WTC11 (cell line): ENCODE measurements at regions not wholly inside any gene's neighbourhood (a gene's known extent, or its start where the extent isn't known, plus 50 kb on each side); places are given as distances from the start of the nearest gene placed in this dataset.

Source experiments
- ATAC-seq: fragments of 200-7000 bp; cut with Tn5 transposase; 2 replicates; pipeline ENCODE4 v1.10.0; 2021; ENCODE audit warnings: mild to moderate bottlenecking, moderate library complexity
- CTCF ChIA-PET: fragments of 300-600 bp; sonication (Branson Sonifier 250); formaldehyde crosslinking; loops from one replicate; lab custom pipeline; 2021; ENCODE audit warnings: antibody characterized with exemption; lab: Charles Lee
- POLR2A ChIA-PET: fragments of 350-600 bp; sonication (Branson Sonifier 250); formaldehyde crosslinking; loops from one replicate; lab custom pipeline; 2021; ENCODE audit warnings: antibody characterized with exemption; lab: Charles Lee
- DNase-seq: peaks from one replicate; pipeline ENCODE4 v3.0.0; 2021; ENCODE audit warnings: low spot score
- H3K27ac Mint-ChIP-seq: 2 replicates; pipeline ENCODE4 v1.8.0; 2021; ENCODE audit warnings: mixed read lengths
- H3K27me3 Mint-ChIP-seq: 2 replicates; pipeline ENCODE4 v1.8.0; 2021; ENCODE audit warnings: low read depth, mild to moderate bottlenecking, moderate library complexity, mixed read lengths
- H3K36me3 Mint-ChIP-seq: 2 replicates; pipeline ENCODE4 v1.8.0; 2021; ENCODE audit warnings: mixed read lengths
- H3K4me1 Mint-ChIP-seq: 2 replicates; pipeline ENCODE4 v1.8.0; 2022; ENCODE audit warnings: mixed read lengths
- H3K4me3 Mint-ChIP-seq: 2 replicates; pipeline ENCODE4 v1.8.0; 2021; ENCODE audit warnings: mild to moderate bottlenecking, moderate library complexity, mixed read lengths
- H3K9me3 Mint-ChIP-seq: 2 replicates; pipeline ENCODE4 v1.8.0; 2021; ENCODE audit warnings: mixed read lengths
- ATF1 ChIP-seq: sonication (generic); formaldehyde crosslinking; IDR thresholded peaks from 2 replicates; pipeline ENCODE4 v1.8.1; 2023; ENCODE audit warnings: mild to moderate bottlenecking, moderate library complexity, missing genetic modification reagents
- FOXJ3 ChIP-seq: sonication (generic); formaldehyde crosslinking; IDR thresholded peaks from 2 replicates; pipeline ENCODE4 v1.9.0; 2021; ENCODE audit warnings: missing genetic modification reagents, mild to moderate bottlenecking, borderline replicate concordance
- FOXP1 ChIP-seq: sonication (generic); formaldehyde crosslinking; IDR thresholded peaks from 2 replicates; pipeline ENCODE4 v1.8.0; 2022; ENCODE audit warnings: missing genetic modification reagents, mild to moderate bottlenecking, moderate library complexity, borderline replicate concordance
- GABPB1 ChIP-seq: sonication (generic); formaldehyde crosslinking; IDR thresholded peaks from 2 replicates; pipeline ENCODE4 v1.8.1; 2023; ENCODE audit warnings: mild to moderate bottlenecking, missing genetic modification reagents
- GRHL2 ChIP-seq: fragments of 250-450 bp; sonication (Bioruptor Pico); IDR thresholded peaks from 2 replicates; pipeline ENCODE4 v1.8.0; 2022; ENCODE audit warnings: mild to moderate bottlenecking, moderate library complexity; ENCODE audit not compliant: insufficient replicate concordance, severe bottlenecking
- JAZF1 ChIP-seq: fragments of 250-450 bp; sonication (Bioruptor Pico); IDR thresholded peaks from 2 replicates; pipeline ENCODE4 v1.9.0; 2021; ENCODE audit warnings: moderate library complexity, mild to moderate bottlenecking, inconsistent platforms
- JUN ChIP-seq: sonication (generic); formaldehyde crosslinking; IDR thresholded peaks from 2 replicates; pipeline ENCODE4 v1.8.0; 2023; ENCODE audit warnings: mild to moderate bottlenecking, missing genetic modification reagents
- MYBL2 ChIP-seq: sonication (generic); formaldehyde crosslinking; IDR thresholded peaks from 2 replicates; pipeline ENCODE4 v1.8.1; 2023; ENCODE audit warnings: mild to moderate bottlenecking, moderate library complexity, missing genetic modification reagents
- NFE2L1 ChIP-seq: sonication (generic); formaldehyde crosslinking; IDR thresholded peaks from 2 replicates; pipeline ENCODE4 v1.8.1; 2023; ENCODE audit warnings: missing genetic modification reagents
- SOX15 ChIP-seq: fragments of 250-450 bp; sonication (Bioruptor Pico); IDR thresholded peaks from 2 replicates; pipeline ENCODE4 v1.9.0; 2021; ENCODE audit warnings: mild to moderate bottlenecking
- TCF7 ChIP-seq: sonication (generic); formaldehyde crosslinking; IDR thresholded peaks from 2 replicates; pipeline ENCODE4 v1.8.0; 2022; ENCODE audit warnings: mild to moderate bottlenecking, low read depth, missing genetic modification reagents, moderate library complexity
- TP53 ChIP-seq: sonication (generic); formaldehyde crosslinking; IDR thresholded peaks from 2 replicates; pipeline ENCODE4 v1.8.1; 2023; ENCODE audit warnings: mild to moderate bottlenecking, missing genetic modification reagents
- ZNF219 ChIP-seq: sonication (generic); formaldehyde crosslinking; IDR thresholded peaks from 2 replicates; pipeline ENCODE4 v1.8.0; 2023; ENCODE audit warnings: missing genetic modification reagents, mild to moderate bottlenecking, borderline replicate concordance
- ZNF317 ChIP-seq: sonication (generic); formaldehyde crosslinking; IDR thresholded peaks from 2 replicates; pipeline ENCODE4 v1.8.1; 2023; ENCODE audit warnings: low read depth, mild to moderate bottlenecking, moderate library complexity, missing genetic modification reagents, borderline replicate concordance
- ZNF416 ChIP-seq: fragments of 250-450 bp; sonication (Bioruptor Pico); IDR thresholded peaks from 2 replicates; pipeline ENCODE4 v1.9.0; 2021; ENCODE audit warnings: mild to moderate bottlenecking, inconsistent platforms
- ZNF671 ChIP-seq: fragments of 250-450 bp; sonication (Bioruptor Pico); IDR thresholded peaks from 2 replicates; pipeline ENCODE4 v1.8.0; 2021; ENCODE audit warnings: mild to moderate bottlenecking
- TF ChIP-seq, protein P1 (sequence below): sonication (generic); formaldehyde crosslinking; IDR thresholded peaks from 2 replicates; pipeline ENCODE4 v1.8.0; 2022; ENCODE audit warnings: mild to moderate bottlenecking, missing genetic modification reagents
- TF ChIP-seq, protein P2 (sequence below): sonication (generic); formaldehyde crosslinking; IDR thresholded peaks from 2 replicates; pipeline ENCODE4 v1.8.0; 2023; ENCODE audit warnings: missing genetic modification reagents, mild to moderate bottlenecking, borderline replicate concordance
- TF ChIP-seq, protein P3 (sequence below): sonication (generic); formaldehyde crosslinking; IDR thresholded peaks from 2 replicates; pipeline ENCODE4 v1.8.1; 2023; ENCODE audit warnings: mild to moderate bottlenecking, moderate library complexity, missing genetic modification reagents
- TF ChIP-seq, protein P4 (sequence below): fragments of 250-450 bp; sonication (Bioruptor Pico); IDR thresholded peaks from 2 replicates; pipeline ENCODE4 v1.8.0; 2021; ENCODE audit warnings: mild to moderate bottlenecking
- TF ChIP-seq, protein P5 (sequence below): sonication (generic); formaldehyde crosslinking; IDR thresholded peaks from 2 replicates; pipeline ENCODE4 v1.8.1; 2023; ENCODE audit warnings: mild to moderate bottlenecking, missing genetic modification reagents
- TF ChIP-seq, protein P6 (sequence below): sonication (generic); formaldehyde crosslinking; IDR thresholded peaks from 2 replicates; pipeline ENCODE4 v1.8.1; 2022; ENCODE audit warnings: mild to moderate bottlenecking, missing genetic modification reagents, moderate library complexity, borderline replicate concordance

DNA sequence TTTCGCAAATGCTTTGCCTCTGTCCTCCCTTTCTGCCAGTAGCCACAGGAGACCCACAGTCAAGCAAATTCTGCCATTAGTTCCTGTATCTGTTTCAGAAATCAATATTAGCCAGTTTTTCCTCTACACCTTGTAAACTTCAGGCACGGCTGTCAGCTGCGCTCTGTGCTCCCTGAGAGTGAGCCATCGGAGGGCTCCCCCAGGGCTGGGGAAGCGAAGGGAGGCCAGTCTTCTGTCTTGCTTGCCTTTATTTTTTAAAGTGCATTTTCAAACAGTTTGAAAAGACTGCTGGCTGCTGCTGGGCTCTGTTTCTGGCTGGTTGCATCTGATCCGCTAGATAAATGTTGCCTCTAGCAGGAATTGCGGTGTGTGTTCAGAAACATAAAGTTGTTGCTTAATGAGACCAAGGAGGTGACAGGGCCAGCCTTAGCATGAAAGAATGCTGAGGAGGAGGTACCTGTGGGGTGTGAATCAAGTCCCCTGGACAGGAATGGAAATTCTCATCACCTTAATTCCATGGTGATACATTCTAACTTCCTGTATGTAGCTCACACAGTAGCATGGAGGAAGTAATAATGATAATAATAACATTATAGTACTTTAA, 421.7 kb upstream of the KIF2A start (continued):
- TF ChIP-seq GABPB1 (CRISPR knock-in tag) (no peak), NFE2L1 (CRISPR knock-in tag) (no peak)
- TF ChIP-seq, protein P1, sequence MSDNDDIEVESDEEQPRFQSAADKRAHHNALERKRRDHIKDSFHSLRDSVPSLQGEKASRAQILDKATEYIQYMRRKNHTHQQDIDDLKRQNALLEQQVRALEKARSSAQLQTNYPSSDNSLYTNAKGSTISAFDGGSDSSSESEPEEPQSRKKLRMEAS (CRISPR knock-in tag) = no peak

DNA sequence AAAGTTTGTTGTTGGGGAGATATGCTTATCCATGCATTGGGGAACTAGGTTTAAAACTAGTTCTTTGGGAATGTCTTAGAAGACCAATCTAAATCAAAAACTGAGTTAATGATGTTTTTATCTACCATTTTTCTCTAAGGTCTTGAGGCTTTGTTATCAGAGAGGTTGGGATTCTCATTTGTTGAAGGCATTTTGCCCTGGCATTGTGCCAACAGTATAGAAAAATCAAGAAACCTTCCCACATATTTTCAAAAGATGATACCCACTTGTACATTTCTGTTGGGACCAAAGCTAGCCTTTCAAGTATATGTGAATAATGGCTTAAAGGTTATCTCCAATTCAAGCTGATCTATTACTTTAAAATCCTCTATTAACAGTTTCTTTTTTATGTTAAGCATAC, 419.8 kb upstream of the KIF2A start:
- peaks cover 6% of the 10 kb centered on the region for H3K36me3 Mint-ChIP-seq
- no peaks in the 10 kb centered on the region; the same call in 1 of the 2 replicates for H3K27me3 Mint-ChIP-seq
- DNase-seq = no peak
- no peak overlapping the region for H3K4me3 Mint-ChIP-seq
- TF ChIP-seq, protein P2, sequence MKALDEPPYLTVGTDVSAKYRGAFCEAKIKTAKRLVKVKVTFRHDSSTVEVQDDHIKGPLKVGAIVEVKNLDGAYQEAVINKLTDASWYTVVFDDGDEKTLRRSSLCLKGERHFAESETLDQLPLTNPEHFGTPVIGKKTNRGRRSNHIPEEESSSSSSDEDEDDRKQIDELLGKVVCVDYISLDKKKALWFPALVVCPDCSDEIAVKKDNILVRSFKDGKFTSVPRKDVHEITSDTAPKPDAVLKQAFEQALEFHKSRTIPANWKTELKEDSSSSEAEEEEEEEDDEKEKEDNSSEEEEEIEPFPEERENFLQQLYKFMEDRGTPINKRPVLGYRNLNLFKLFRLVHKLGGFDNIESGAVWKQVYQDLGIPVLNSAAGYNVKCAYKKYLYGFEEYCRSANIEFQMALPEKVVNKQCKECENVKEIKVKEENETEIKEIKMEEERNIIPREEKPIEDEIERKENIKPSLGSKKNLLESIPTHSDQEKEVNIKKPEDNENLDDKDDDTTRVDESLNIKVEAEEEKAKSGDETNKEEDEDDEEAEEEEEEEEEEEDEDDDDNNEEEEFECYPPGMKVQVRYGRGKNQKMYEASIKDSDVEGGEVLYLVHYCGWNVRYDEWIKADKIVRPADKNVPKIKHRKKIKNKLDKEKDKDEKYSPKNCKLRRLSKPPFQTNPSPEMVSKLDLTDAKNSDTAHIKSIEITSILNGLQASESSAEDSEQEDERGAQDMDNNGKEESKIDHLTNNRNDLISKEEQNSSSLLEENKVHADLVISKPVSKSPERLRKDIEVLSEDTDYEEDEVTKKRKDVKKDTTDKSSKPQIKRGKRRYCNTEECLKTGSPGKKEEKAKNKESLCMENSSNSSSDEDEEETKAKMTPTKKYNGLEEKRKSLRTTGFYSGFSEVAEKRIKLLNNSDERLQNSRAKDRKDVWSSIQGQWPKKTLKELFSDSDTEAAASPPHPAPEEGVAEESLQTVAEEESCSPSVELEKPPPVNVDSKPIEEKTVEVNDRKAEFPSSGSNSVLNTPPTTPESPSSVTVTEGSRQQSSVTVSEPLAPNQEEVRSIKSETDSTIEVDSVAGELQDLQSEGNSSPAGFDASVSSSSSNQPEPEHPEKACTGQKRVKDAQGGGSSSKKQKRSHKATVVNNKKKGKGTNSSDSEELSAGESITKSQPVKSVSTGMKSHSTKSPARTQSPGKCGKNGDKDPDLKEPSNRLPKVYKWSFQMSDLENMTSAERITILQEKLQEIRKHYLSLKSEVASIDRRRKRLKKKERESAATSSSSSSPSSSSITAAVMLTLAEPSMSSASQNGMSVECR (CRISPR knock-in tag) = no peak
- no peak for TF ChIP-seq GRHL2 (CRISPR knock-in tag)
- TF ChIP-seq, protein P3, sequence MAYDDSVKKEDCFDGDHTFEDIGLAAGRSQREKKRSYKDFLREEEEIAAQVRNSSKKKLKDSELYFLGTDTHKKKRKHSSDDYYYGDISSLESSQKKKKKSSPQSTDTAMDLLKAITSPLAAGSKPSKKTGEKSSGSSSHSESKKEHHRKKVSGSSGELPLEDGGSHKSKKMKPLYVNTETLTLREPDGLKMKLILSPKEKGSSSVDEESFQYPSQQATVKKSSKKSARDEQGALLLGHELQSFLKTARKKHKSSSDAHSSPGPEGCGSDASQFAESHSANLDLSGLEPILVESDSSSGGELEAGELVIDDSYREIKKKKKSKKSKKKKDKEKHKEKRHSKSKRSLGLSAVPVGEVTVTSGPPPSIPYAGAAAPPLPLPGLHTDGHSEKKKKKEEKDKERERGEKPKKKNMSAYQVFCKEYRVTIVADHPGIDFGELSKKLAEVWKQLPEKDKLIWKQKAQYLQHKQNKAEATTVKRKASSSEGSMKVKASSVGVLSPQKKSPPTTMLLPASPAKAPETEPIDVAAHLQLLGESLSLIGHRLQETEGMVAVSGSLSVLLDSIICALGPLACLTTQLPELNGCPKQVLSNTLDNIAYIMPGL = no peak
- no peak for TF ChIP-seq TP53
- TF ChIP-seq TCF7 (CRISPR knock-in tag) = no peak
- ChIA-PET CTCF (no interaction called here), POLR2A (no interaction called here)
- H3K4me1 Mint-ChIP-seq = peaks cover 8% of the 10 kb centered on the region
- peaks cover 14% of the 10 kb centered on the region for H3K9me3 Mint-ChIP-seq
- no peak for ATAC-seq
- H3K27ac Mint-ChIP-seq = no peak overlapping the region

DNA sequence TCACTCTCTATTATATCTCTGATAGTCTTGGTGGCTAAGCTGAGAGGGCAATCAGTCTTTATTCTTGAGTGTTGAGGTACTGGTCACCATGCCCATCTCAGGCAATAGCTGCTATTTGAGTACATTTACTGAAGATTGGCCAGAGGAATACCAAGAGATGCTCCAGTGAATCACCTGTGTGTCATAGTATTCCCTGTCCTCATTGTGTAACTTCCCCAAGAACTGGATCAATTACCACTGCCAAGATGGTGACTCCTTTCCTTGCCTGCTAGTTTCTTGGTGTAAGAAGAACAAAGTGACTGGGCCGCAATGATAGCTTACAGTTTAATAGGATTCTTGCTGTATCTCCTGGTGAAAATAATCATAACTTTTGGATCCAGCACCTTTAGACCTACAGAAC, 418.7 kb upstream of the KIF2A start:
- no peak overlapping the region for H3K27ac Mint-ChIP-seq
- ChIA-PET CTCF (no interaction called here), POLR2A (no interaction called here)
- no peak for ATAC-seq
- H3K4me1 Mint-ChIP-seq = peaks cover 4% of the 10 kb centered on the region
- H3K9me3 Mint-ChIP-seq = peaks cover 21% of the 10 kb centered on the region
- TF ChIP-seq ZNF671 (no peak), FOXP1 (CRISPR knock-in tag) (no peak), MYBL2 (no peak), ZNF416 (CRISPR knock-in tag) (no peak), ATF1 (no peak), ZNF317 (CRISPR knock-in tag) (no peak), ZNF219 (CRISPR knock-in tag) (no peak), SOX15 (CRISPR knock-in tag) (no peak), JUN (CRISPR knock-in tag) (no peak), FOXJ3 (no peak), JAZF1 (CRISPR knock-in tag) (no peak)
- TF ChIP-seq, protein P4, sequence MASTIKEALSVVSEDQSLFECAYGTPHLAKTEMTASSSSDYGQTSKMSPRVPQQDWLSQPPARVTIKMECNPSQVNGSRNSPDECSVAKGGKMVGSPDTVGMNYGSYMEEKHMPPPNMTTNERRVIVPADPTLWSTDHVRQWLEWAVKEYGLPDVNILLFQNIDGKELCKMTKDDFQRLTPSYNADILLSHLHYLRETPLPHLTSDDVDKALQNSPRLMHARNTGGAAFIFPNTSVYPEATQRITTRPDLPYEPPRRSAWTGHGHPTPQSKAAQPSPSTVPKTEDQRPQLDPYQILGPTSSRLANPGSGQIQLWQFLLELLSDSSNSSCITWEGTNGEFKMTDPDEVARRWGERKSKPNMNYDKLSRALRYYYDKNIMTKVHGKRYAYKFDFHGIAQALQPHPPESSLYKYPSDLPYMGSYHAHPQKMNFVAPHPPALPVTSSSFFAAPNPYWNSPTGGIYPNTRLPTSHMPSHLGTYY (CRISPR knock-in tag) = no peak
- TF ChIP-seq, protein P5, sequence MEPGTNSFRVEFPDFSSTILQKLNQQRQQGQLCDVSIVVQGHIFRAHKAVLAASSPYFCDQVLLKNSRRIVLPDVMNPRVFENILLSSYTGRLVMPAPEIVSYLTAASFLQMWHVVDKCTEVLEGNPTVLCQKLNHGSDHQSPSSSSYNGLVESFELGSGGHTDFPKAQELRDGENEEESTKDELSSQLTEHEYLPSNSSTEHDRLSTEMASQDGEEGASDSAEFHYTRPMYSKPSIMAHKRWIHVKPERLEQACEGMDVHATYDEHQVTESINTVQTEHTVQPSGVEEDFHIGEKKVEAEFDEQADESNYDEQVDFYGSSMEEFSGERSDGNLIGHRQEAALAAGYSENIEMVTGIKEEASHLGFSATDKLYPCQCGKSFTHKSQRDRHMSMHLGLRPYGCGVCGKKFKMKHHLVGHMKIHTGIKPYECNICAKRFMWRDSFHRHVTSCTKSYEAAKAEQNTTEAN (CRISPR knock-in tag) = no peak
- TF ChIP-seq, protein P6, sequence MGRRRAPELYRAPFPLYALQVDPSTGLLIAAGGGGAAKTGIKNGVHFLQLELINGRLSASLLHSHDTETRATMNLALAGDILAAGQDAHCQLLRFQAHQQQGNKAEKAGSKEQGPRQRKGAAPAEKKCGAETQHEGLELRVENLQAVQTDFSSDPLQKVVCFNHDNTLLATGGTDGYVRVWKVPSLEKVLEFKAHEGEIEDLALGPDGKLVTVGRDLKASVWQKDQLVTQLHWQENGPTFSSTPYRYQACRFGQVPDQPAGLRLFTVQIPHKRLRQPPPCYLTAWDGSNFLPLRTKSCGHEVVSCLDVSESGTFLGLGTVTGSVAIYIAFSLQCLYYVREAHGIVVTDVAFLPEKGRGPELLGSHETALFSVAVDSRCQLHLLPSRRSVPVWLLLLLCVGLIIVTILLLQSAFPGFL = no peak
- no peak for DNase-seq
- peaks cover 6% of the 10 kb centered on the region for H3K36me3 Mint-ChIP-seq
- H3K27me3 Mint-ChIP-seq = no peaks in the 10 kb centered on the region; the same call in none of the 2 replicates
- H3K4me3 Mint-ChIP-seq = no peak overlapping the region
